ENCODE measurements at regions not wholly inside any gene's neighbourhood (a gene's known extent, or its start where the extent isn't known, plus 50 kb on each side); places are given as distances from the start of the nearest gene placed in this dataset.

DNA sequence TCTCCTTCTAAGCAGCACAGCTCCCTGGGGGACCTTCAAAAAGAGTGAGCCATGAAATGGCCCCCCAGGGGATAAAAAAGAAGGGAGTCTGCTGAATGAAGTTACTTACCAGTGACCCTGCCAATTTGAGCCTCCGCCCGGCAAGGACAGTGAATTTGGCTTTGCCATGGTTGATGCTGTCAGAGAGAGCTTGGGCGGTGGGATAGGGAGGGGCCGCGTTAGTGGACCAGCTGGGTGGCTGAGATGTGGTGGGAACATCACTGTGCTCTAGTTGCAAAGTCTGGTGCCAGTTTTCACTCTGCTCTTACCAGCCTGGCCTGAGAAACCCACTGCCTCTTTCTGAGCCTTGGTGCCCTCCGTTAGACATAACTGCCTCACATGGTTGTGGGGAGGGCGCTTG is 114.6 kb downstream of the MRM1 start:
- no peak overlapping the region for H3K27ac ChIP-seq
- H3K27me3 ChIP-seq (replicated peaks), result no peaks in the 10 kb centered on the region
- TF ChIP-seq CTCF (IDR thresholded peaks at IDR 0.05; ENCODE audit: low read depth, low read length, missing control alignments), result no peak
- no peak overlapping the region for H3K4me3 ChIP-seq (ENCODE audit: low read depth, low read length)
- DNase-seq, result no peak
- in situ Hi-C loops (cut with HindIII; ENCODE audit: low pct_ligation_motif_present, low sequenced_read_pairs), result no loop called here
- no peaks in the 10 kb centered on the region for H3K36me3 ChIP-seq (replicated peaks)

- in situ Hi-C loops (cut with HindIII; ENCODE audit: low pct_ligation_motif_present, low sequenced_read_pairs), result no loop called here
- no peak overlapping the region for H3K4me3 ChIP-seq (ENCODE audit: low read depth, low read length)
- no peaks in the 10 kb centered on the region for H3K27me3 ChIP-seq (replicated peaks)
- no peak for TF ChIP-seq CTCF (IDR thresholded peaks at IDR 0.05; ENCODE audit: low read depth, low read length, missing control alignments)
- DNase-seq, result no peak
- no peak overlapping the region for H3K27ac ChIP-seq
- H3K36me3 ChIP-seq (replicated peaks), result no peaks in the 10 kb centered on the region
Observed at GRCh38 chr17:36717088-36717487, 115.7 kb downstream of the MRM1 start.

DNA sequence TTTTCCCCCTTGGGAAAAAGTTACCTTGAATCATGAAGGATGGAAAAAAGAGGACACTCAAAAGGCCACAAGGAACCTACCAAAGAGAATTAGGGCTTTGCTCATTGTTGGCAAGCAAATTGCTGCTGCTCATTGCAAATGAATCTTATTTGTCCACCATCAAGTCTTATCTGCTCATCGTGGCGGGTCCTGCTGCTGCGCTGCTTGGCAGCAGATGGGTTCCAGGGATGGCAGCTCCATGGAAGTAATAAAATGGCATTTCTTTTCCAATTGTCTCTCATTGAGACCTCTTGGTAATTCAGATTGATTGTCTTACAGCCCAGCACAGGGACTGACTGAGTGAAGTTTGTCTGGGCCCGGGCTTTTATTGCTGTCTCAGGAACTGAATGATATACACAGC is 118.7 kb downstream of the MRM1 start:
- no peak overlapping the region for H3K27ac ChIP-seq
- in situ Hi-C loops (cut with HindIII; ENCODE audit: low pct_ligation_motif_present, low sequenced_read_pairs), result no loop called here
- no peak for DNase-seq

GRCh38 chr17:36721560-36722120 is 120.3 kb downstream of the MRM1 start:
- H3K27me3 ChIP-seq (replicated peaks), result peaks cover 13% of the 10 kb centered on the region
- H3K27ac ChIP-seq, result no peak overlapping the region
- in situ Hi-C loops (cut with HindIII; ENCODE audit: low pct_ligation_motif_present, low sequenced_read_pairs), result no loop called here
- H3K4me3 ChIP-seq (ENCODE audit: low read depth, low read length), result peak overlapping the region; percentile 31
- no peak for DNase-seq
- TF ChIP-seq CTCF (IDR thresholded peaks at IDR 0.05; ENCODE audit: low read depth, low read length, missing control alignments), result no peak
- no peaks in the 10 kb centered on the region for H3K36me3 ChIP-seq (replicated peaks)

More for the DNA sequence above, 118.7 kb downstream of the MRM1 start:
- TF ChIP-seq CTCF (IDR thresholded peaks at IDR 0.05; ENCODE audit: low read depth, low read length, missing control alignments), result no peak
- Histone ChIP-seq H3K36me3 (replicated peaks) (no peaks in the 10 kb centered on the region), H3K27me3 (replicated peaks) (peaks cover 4% of the 10 kb centered on the region), H3K4me3 (ENCODE audit: low read depth, low read length) (no peak overlapping the region)

DNA sequence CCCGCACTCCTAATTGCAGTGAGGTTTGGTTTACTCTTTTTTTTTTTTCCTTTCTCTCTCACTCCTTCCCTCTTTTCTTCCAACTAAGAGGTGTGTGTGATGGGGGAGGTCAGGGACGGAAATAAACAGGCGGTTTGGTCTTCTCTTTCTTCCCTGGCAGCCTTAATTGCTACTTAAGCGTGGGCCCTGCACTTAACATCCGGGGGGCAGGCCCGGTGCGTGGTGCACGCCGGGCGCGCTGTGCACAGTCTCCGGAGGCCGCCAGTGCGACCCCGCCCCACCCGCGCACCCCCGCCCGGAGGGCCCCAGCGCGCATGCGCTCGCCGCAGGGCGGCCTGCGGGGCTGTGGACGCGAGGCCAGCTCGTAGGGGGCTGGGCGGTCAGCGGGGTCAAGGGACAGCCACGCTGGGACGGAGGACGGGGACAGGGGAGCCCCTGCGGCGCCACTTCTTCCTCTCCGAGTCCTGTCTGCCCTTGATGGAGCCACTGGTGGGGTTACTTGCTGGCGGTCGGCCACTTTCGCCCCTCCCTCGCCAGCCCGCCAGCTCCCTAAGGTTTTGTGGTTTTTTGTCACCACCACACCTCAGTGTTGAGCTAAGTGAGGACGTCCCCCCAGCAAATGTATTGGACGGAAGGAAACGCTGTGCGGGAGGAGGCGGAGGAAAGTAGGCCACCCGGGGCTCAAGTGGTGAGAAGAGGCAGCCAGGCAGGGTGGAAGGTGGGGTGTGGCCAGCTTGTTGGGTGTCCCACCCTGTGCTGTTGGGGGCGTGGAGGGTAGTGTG is 120.9 kb downstream of the MRM1 start:
- peaks cover 16% of the 10 kb centered on the region for H3K27me3 ChIP-seq (replicated peaks)
- in situ Hi-C loops (cut with HindIII; ENCODE audit: low pct_ligation_motif_present, low sequenced_read_pairs), result no loop called here

More for the DNA sequence above, 120.9 kb downstream of the MRM1 start:
- Histone ChIP-seq H3K36me3 (replicated peaks) (no peaks in the 10 kb centered on the region), H3K27ac (no peak overlapping the region), H3K4me3 (ENCODE audit: low read depth, low read length) (peak overlapping the region; percentile 35)
- DNase-seq, result no peak
- TF ChIP-seq CTCF (IDR thresholded peaks at IDR 0.05; ENCODE audit: low read depth, low read length, missing control alignments), result no peak
